ENCODE measurements at regions not wholly inside any gene's neighbourhood (a gene's known extent, or its start where the extent isn't known, plus 50 kb on each side); places are given as distances from the start of the nearest gene placed in this dataset.

DNA sequence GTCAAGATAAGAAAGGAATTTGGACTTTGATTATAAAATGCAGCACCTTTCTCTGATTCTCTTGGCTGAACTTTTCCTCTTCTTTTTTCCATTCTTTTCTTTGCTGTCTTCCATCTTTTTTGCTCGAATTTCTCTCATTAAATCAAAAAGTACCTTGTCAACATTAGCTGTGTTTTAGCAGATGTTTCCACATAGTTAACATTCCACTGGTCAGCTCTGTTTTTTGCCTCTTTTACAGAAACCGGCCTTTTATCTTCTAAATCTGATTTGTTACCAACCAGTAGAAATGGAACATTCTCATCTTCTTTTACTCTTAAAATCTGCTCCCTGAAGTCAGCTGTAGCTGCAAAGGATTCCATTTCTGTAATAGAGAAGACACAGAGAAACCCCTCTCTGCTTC, 71.1 kb upstream of the SYT1 start:
- ATAC-seq: no peak
- TF ChIP-seq, protein P1, sequence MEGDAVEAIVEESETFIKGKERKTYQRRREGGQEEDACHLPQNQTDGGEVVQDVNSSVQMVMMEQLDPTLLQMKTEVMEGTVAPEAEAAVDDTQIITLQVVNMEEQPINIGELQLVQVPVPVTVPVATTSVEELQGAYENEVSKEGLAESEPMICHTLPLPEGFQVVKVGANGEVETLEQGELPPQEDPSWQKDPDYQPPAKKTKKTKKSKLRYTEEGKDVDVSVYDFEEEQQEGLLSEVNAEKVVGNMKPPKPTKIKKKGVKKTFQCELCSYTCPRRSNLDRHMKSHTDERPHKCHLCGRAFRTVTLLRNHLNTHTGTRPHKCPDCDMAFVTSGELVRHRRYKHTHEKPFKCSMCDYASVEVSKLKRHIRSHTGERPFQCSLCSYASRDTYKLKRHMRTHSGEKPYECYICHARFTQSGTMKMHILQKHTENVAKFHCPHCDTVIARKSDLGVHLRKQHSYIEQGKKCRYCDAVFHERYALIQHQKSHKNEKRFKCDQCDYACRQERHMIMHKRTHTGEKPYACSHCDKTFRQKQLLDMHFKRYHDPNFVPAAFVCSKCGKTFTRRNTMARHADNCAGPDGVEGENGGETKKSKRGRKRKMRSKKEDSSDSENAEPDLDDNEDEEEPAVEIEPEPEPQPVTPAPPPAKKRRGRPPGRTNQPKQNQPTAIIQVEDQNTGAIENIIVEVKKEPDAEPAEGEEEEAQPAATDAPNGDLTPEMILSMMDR (IDR thresholded peaks at IDR 0.05): no peak
- H3K36me3 ChIP-seq: no peaks in the 10 kb centered on the region

DNA sequence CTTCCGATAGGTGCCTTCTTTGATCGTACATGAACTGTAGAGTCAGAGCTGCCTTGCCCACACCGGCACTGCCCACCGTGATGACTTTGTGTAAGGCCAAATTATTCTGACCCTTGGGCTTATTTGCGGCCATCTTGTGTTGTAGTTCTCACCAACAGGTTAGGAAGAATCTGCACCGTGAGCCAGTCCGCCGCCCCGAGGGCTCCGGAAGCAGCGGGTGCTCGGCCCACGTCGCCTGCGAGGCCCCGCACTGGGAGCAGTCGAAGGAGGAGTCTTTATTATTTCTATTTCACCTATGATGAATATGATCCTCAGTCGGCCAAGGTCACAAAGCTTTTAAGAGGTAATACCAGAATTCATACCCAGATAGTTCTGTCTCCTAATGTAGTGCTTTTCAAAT, 70.6 kb upstream of the SYT1 start:
- no peaks in the 10 kb centered on the region for H3K27me3 ChIP-seq
- DNase-seq: no peak
- no peaks in the 10 kb centered on the region for H3K9me3 ChIP-seq
- intact Hi-C loops (cut with DNase I): no loop called here
- H3K36me3 ChIP-seq: no peaks in the 10 kb centered on the region
- no peaks in the 10 kb centered on the region for H3K4me1 ChIP-seq
- TF ChIP-seq, protein P1 (IDR thresholded peaks at IDR 0.05): no peak
- H3K4me3 ChIP-seq: no peak overlapping the region
- H3K27ac ChIP-seq: no peak overlapping the region
- no peak for ATAC-seq

More for the DNA sequence above, 71.1 kb upstream of the SYT1 start:
- H3K4me1 ChIP-seq: no peaks in the 10 kb centered on the region
- H3K9me3 ChIP-seq: no peaks in the 10 kb centered on the region
- intact Hi-C loops (cut with DNase I): no loop called here
- no peak overlapping the region for H3K4me3 ChIP-seq
- DNase-seq: no peak
- H3K27ac ChIP-seq: no peak overlapping the region
- no peaks in the 10 kb centered on the region for H3K27me3 ChIP-seq

DNA sequence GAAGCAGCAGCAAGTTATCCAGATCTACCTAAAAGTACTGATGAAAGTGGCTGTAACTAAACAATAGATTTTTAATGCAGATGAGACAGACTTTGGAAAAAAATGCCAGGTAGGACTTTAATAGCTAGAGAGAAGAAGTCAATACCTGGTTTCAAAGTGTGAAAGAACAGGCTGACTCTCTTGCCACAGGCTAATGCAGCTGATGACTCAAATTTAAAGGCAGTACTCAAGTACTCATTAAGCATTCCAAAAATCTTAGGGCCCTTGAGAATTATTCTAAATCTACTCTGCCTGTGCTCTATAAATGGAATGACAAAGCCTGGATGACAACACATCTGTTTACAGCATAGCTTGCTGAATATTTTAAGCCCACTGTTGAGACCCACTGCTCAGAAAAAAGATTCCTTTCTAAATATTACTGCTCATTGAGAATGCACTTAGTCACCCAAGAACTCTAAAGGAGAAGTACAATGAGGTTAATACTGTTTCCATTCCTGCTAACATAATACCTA, 68.6 kb upstream of the SYT1 start:
- intact Hi-C loops (cut with DNase I): no loop called here
- TF ChIP-seq, protein P1 (IDR thresholded peaks at IDR 0.05): no peak

DNA sequence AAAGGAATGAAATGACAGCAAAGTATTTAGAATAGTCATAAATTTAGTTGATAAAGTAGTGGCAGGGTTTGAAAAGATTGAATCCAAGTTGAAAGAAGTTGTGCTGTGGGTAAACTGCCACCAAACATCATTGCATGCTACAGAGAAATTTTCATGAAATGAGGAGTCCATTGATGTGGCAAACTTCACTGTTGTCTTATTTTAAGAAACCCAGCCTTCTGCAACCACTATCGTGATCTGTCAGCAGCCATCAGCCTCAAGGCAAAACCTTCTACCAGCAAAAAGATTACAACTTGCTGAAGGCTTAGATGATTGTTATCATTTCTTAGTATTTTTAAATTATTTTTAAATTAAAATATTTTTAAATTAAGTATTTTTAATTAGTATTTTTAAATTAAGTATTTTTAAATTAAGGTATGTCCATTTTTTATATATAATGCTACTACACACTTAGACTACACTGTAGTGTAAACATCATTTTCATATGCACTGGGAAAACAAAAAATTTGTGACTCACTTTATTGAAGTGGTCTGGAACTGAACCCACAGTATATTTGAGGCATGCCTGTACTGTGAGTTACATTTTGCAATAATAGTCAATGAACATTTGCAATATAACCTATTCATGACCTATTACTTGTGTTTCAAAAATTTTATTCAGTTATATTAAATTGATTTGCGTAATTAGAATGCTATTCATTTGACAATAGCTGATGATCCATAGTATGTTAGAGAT, 67.2 kb upstream of the SYT1 start:
- Histone ChIP-seq H3K27ac (no peak overlapping the region), H3K36me3 (no peaks in the 10 kb centered on the region), H3K27me3 (no peaks in the 10 kb centered on the region), H3K9me3 (no peaks in the 10 kb centered on the region), H3K4me3 (no peak overlapping the region), H3K4me1 (no peaks in the 10 kb centered on the region)
- TF ChIP-seq, protein P1 (IDR thresholded peaks at IDR 0.05): no peak
- ATAC-seq: no peak
- intact Hi-C loops (cut with DNase I): no loop called here
- DNase-seq: no peak

More for the DNA sequence above, 68.6 kb upstream of the SYT1 start:
- ATAC-seq (no peak), DNase-seq (no peak)
- H3K27me3 ChIP-seq: no peaks in the 10 kb centered on the region
- H3K27ac ChIP-seq: no peak overlapping the region
- no peak overlapping the region for H3K4me3 ChIP-seq
- H3K36me3 ChIP-seq: no peaks in the 10 kb centered on the region
- H3K9me3 ChIP-seq: no peaks in the 10 kb centered on the region
- H3K4me1 ChIP-seq: no peaks in the 10 kb centered on the region

DNA sequence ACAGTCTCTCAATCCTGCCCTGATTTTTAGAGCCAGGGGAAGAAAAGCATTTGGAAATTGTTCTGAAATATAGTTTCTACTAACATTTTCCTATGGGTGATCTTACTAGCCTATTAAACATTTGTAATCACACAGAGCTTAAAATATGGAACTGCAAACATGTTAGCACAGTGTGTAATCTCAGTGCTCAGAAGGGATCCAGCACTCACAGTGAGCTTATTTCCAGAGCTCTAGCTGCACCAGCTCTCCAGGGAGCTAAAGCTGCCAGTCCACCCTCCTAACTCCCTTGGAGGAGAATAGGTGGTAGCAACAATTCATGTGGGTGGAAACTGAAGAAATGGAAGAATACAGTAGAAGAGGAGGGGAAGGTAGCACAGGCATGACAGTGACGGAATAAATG, 64.9 kb upstream of the SYT1 start:
- no peaks in the 10 kb centered on the region for H3K9me3 ChIP-seq
- TF ChIP-seq, protein P1 (IDR thresholded peaks at IDR 0.05): no peak

More for the DNA sequence above, 64.9 kb upstream of the SYT1 start:
- H3K4me1 ChIP-seq: no peaks in the 10 kb centered on the region
- H3K36me3 ChIP-seq: no peaks in the 10 kb centered on the region
- no peak for DNase-seq
- intact Hi-C loops (cut with DNase I): no loop called here
- no peaks in the 10 kb centered on the region for H3K27me3 ChIP-seq
- no peak overlapping the region for H3K4me3 ChIP-seq
- no peak overlapping the region for H3K27ac ChIP-seq
- ATAC-seq: no peak
